ENCODE measurements at regions not wholly inside any gene's neighbourhood (a gene's known extent, or its start where the extent isn't known, plus 50 kb on each side); places are given as distances from the start of the nearest gene placed in this dataset.

DNA sequence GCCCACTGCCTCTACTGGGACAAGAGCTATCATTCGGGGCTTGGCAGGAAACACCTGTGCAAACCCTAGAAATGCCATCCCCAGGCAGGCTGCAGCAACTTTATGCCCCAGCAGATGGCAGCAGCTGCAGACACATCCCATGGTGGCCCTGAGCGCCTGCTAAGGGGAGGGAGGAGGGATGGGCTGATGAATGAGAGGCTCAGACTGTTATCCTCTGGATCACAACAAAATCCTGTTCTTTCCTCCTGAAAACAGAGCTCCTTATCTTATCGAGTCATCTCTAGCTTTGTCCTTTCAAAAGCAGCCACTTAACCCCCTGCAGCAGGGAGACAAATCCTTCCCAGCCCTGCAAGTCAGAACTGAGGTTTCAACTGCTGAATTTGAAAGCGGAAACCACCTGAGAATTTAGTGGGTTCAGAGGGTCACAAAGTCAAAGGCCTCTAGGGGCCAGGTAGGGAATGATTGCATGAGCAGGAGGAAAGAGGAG lies 90.6 kb upstream of the PROK2 start:
- Histone ChIP-seq H3K23ac (ENCODE audit: insufficient read length, low read depth, low read length) (no peak overlapping the region), H2BK20ac (ENCODE audit: low read depth, low read length, poor library complexity, severe bottlenecking) (no peak overlapping the region), H3K14ac (ENCODE audit: insufficient read depth, low read length) (no peak overlapping the region), H3K18ac (ENCODE audit: insufficient read length, low read depth, low read length) (no peak overlapping the region), H4K5ac (ENCODE audit: insufficient read length, low read depth, low read length) (no peak overlapping the region), H2BK15ac (ENCODE audit: low read depth, low read length) (no peak overlapping the region), H3K9ac (ENCODE audit: extremely low read depth, insufficient read length, low read length) (no peak overlapping the region), H3K4ac (ENCODE audit: low read depth, low read length) (no peak overlapping the region), H3K79me2 (ENCODE audit: insufficient read depth, low read length) (no peaks in the 10 kb centered on the region), H2BK120ac (ENCODE audit: low read depth, low read length, poor library complexity, severe bottlenecking) (no peak overlapping the region), H3T11ph (ENCODE audit: low read length) (no peak overlapping the region), H4K8ac (replicated peaks; ENCODE audit: insufficient read length, low read depth, low read length) (no peak overlapping the region), H3K23me2 (ENCODE audit: insufficient read length, low read depth, low read length, poor library complexity, severe bottlenecking) (no peaks in the 10 kb centered on the region), H2AFZ (ENCODE audit: low read length) (no peak overlapping the region), H3K9me3 (ENCODE audit: control insufficient read depth, low read depth, low read length) (no peaks in the 10 kb centered on the region), H2AK5ac (ENCODE audit: insufficient read length, low read length) (no peak overlapping the region), H3K27me3 (ENCODE audit: insufficient read depth, low read length) (no peaks in the 10 kb centered on the region), H2BK5ac (ENCODE audit: insufficient read length, low read length) (no peak overlapping the region), H2BK12ac (ENCODE audit: insufficient read length, low read depth, low read length) (no peak overlapping the region), H3K27ac (ENCODE audit: insufficient read length, low read depth, low read length) (no peak overlapping the region), H3K56ac (ENCODE audit: insufficient read length, low read depth, low read length) (no peak overlapping the region), H3K79me1 (ENCODE audit: insufficient read depth, low read depth, low read length, poor library complexity, severe bottlenecking) (no peaks in the 10 kb centered on the region), H3K4me2 (ENCODE audit: insufficient read depth, insufficient read length, low read length) (no peak overlapping the region), H4K20me1 (ENCODE audit: control insufficient read depth, insufficient read depth, insufficient read length) (no peaks in the 10 kb centered on the region), H4K91ac (ENCODE audit: insufficient read length, low read depth, low read length) (no peak overlapping the region), H3K4me1 (ENCODE audit: insufficient read depth, low read length) (peaks cover 8% of the 10 kb centered on the region)
- peak; percentile 94 for DNase-seq
- H3K4me3 Mint-ChIP-seq = 0 out of 5 replicates have a peak overlapping the region, but pooled peaks of 1 of the 2 experiments have one; percentile 9
- H3K9me3 Mint-ChIP-seq = no peaks in the 10 kb centered on the region; a peak in 1 of 5 replicates
- WGBS (ENCODE audit: extremely low coverage, insufficient read length, low lambda C conversion rate) = no CpG with 5 or more reads among the region's 4 CpGs
- peaks cover 41 to 50% of the 10 kb centered on the region in 2 experiments for H3K4me1 Mint-ChIP-seq
- peak overlapping the region; percentile 47 to 95 (median 91); a peak in 4 of 7 replicates for H3K27ac Mint-ChIP-seq
- H3K36me3 Mint-ChIP-seq (ENCODE audit: insufficient read depth in 1 of 3, low read depth in 3 of 3) = no peaks in the 10 kb centered on the region
- TF ChIP-seq CTCF (conservative IDR thresholded peaks at IDR 0.05) = peak; percentile 89
- H3K27me3 Mint-ChIP-seq (ENCODE audit: low read depth) = no peaks in the 10 kb centered on the region

All from H9 (cell line).